PC-3 (cell line): ENCODE measurements at regions not wholly inside any gene's neighbourhood (a gene's known extent, or its start where the extent isn't known, plus 50 kb on each side); places are given as distances from the start of the nearest gene placed in this dataset.

ENCODE experiments used
- EZH2 ChIP-seq: fragments of 300-600 bp; sonication (generic); IDR thresholded peaks from one replicate; pipeline ENCODE4 v1.6.1; 2017; ENCODE audit warnings: antibody characterized with exemption, mild to moderate bottlenecking, low read length; ENCODE audit not compliant: unreplicated experiment
- EZH2phosphoT487 ChIP-seq: fragments of 300-600 bp; sonication (generic); IDR thresholded peaks from 2 replicates; pipeline ENCODE4 v1.6.1; 2018; ENCODE audit warnings: mild to moderate bottlenecking, antibody characterized with exemption, low read length, borderline replicate concordance
- TF ChIP-seq, protein P1 (sequence below): fragments of 300-600 bp; sonication (generic); conservative IDR thresholded peaks from 2 replicates; pipeline ENCODE4 v1.5.1; 2017; ENCODE audit warnings: antibody characterized with exemption, low read depth, mild to moderate bottlenecking, low read length

DNA sequence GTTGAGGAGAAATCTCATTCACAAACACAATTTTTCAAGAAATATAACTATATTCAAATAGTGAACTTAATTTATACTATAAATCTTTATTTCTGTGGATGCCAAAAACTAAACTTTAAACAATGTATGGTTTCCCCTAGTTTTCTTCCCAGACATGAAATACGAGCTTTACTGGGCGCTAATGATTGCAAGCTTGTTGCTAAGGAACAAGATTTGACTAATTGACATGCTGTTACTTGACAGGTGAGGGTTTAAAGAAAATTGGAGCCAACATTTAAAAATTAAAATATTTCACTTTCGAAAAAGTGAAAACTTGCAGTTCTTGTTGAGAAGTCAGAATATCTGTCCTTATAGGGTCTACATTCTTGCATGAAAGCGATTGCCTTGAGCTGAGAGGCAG, 381.0 kb downstream of the MEIS1 start:
- TF ChIP-seq, protein P1, sequence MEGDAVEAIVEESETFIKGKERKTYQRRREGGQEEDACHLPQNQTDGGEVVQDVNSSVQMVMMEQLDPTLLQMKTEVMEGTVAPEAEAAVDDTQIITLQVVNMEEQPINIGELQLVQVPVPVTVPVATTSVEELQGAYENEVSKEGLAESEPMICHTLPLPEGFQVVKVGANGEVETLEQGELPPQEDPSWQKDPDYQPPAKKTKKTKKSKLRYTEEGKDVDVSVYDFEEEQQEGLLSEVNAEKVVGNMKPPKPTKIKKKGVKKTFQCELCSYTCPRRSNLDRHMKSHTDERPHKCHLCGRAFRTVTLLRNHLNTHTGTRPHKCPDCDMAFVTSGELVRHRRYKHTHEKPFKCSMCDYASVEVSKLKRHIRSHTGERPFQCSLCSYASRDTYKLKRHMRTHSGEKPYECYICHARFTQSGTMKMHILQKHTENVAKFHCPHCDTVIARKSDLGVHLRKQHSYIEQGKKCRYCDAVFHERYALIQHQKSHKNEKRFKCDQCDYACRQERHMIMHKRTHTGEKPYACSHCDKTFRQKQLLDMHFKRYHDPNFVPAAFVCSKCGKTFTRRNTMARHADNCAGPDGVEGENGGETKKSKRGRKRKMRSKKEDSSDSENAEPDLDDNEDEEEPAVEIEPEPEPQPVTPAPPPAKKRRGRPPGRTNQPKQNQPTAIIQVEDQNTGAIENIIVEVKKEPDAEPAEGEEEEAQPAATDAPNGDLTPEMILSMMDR = no peak
- no peak for TF ChIP-seq EZH2
- no peak for TF ChIP-seq EZH2phosphoT487
